GM23338 (cell line): ENCODE measurements at regions not wholly inside any gene's neighbourhood (a gene's known extent, or its start where the extent isn't known, plus 50 kb on each side); places are given as distances from the start of the nearest gene placed in this dataset.

Experiments used
- ATAC-seq: fragments of 200-7000 bp; cut with Tn5 transposase; 3 replicates; pipeline ENCODE4 v1.9.1; 2020
- DNase-seq: peaks from one replicate; pipeline ENCODE4 v3.0.0-alpha.2; 2015; ENCODE audit warnings: low spot score
- H2AFZ ChIP-seq: fragments of 200-600 bp; sonication (generic); 2 replicates; pipeline ENCODE4 v1.8.0; 2016; ENCODE audit warnings: antibody characterized with exemption, mild to moderate bottlenecking, moderate library complexity
- H3F3A ChIP-seq: fragments of 200-600 bp; sonication (generic); replicated peaks from 2 replicates; pipeline ENCODE4 v1.8.0; 2017; ENCODE audit warnings: antibody characterized with exemption, mixed run types, low read depth
- H3K27ac ChIP-seq: fragments of 200-600 bp; sonication (generic); 2 replicates; pipeline ENCODE4 v1.6.1; 2016; ENCODE audit warnings: low read depth
- H3K27me3 ChIP-seq: fragments of 200-600 bp; sonication (generic); 2 replicates; pipeline ENCODE4 v1.8.0; 2016; ENCODE audit warnings: mild to moderate bottlenecking, mixed run types, moderate library complexity; ENCODE audit not compliant: insufficient read depth
- H3K36me3 ChIP-seq: fragments of 200-600 bp; sonication (generic); 2 replicates; pipeline ENCODE4 v1.8.0; 2016; ENCODE audit warnings: mild to moderate bottlenecking; ENCODE audit not compliant: insufficient read depth
- H3K4me1 ChIP-seq: fragments of 200-600 bp; sonication (generic); 2 replicates; pipeline ENCODE4 v1.8.0; 2016; ENCODE audit warnings: mild to moderate bottlenecking, moderate library complexity; ENCODE audit not compliant: insufficient read depth
- H3K4me2 ChIP-seq: fragments of 200-600 bp; sonication (generic); 2 replicates; pipeline ENCODE4 v1.7.1; 2017; ENCODE audit warnings: mixed run types
- H3K4me3 ChIP-seq: fragments of 200-600 bp; sonication (generic); 2 replicates; pipeline ENCODE4 v1.6.1; 2016; ENCODE audit warnings: mixed run types
- H3K79me2 ChIP-seq: fragments of 200-600 bp; sonication (generic); replicated peaks from 2 replicates; pipeline ENCODE4 v1.8.0; 2017; ENCODE audit warnings: mild to moderate bottlenecking; ENCODE audit not compliant: insufficient read depth
- H3K9me2 ChIP-seq: fragments of 200-600 bp; sonication (generic); 2 replicates; pipeline ENCODE4 v1.8.0; 2017; ENCODE audit not compliant: insufficient read depth
- H4K20me1 ChIP-seq: fragments of 200-600 bp; sonication (generic); replicated peaks from 2 replicates; pipeline ENCODE4 v1.8.0; 2017; ENCODE audit warnings: mild to moderate bottlenecking; ENCODE audit not compliant: insufficient read depth
- H3K27ac Mint-ChIP-seq: 2 replicates; pipeline ENCODE4 v1.8.0; 2020; ENCODE audit warnings: inconsistent platforms, mild to moderate bottlenecking, moderate library complexity, mixed read lengths
- H3K27me3 Mint-ChIP-seq: 3 replicates; pipeline ENCODE4 v1.8.0; 2022; ENCODE audit warnings: low read depth, mild to moderate bottlenecking, moderate library complexity, mixed read lengths, inconsistent platforms; ENCODE audit not compliant: insufficient read depth, poor library complexity
- H3K36me3 Mint-ChIP-seq: 3 replicates; pipeline ENCODE4 v1.8.0; 2021; ENCODE audit warnings: low read depth, mild to moderate bottlenecking, inconsistent platforms, moderate library complexity, mixed read lengths
- H3K4me1 Mint-ChIP-seq: 3 replicates; pipeline ENCODE4 v1.8.0; 2020; ENCODE audit warnings: mild to moderate bottlenecking, inconsistent platforms, mixed read lengths
- H3K4me3 Mint-ChIP-seq: 3 replicates; pipeline ENCODE4 v1.8.0; 2021; ENCODE audit warnings: moderate library complexity, mild to moderate bottlenecking, inconsistent platforms, mixed read lengths
- H3K9me3 Mint-ChIP-seq: 3 replicates; pipeline ENCODE4 v1.8.0; 2020; ENCODE audit warnings: moderate library complexity, mild to moderate bottlenecking, inconsistent platforms, mixed read lengths
- CREB1 ChIP-seq: fragments of 250-450 bp; sonication (Bioruptor Pico); IDR thresholded peaks from 2 replicates; pipeline ENCODE4 v1.5.0; 2020; ENCODE audit warnings: low read depth, mild to moderate bottlenecking, moderate library complexity
- EZH2 ChIP-seq: fragments of 200-600 bp; sonication (generic); IDR thresholded peaks from one replicate; pipeline ENCODE4 v1.8.0; 2017; ENCODE audit warnings: antibody characterized with exemption, mild to moderate bottlenecking, low read depth; ENCODE audit not compliant: unreplicated experiment
- EZH2phosphoT487 ChIP-seq: fragments of 200-600 bp; sonication (generic); IDR thresholded peaks from one replicate; pipeline ENCODE4 v1.8.1; 2018; ENCODE audit warnings: antibody characterized with exemption; ENCODE audit not compliant: unreplicated experiment
- JUNB ChIP-seq: IDR thresholded peaks from one replicate; pipeline ENCODE4 v1.6.1; 2016; ENCODE audit warnings: antibody characterized with exemption; ENCODE audit not compliant: unreplicated experiment
- NANOG ChIP-seq: IDR thresholded peaks from 2 replicates; pipeline ENCODE4 v1.6.1; 2016; ENCODE audit warnings: antibody characterized with exemption, borderline replicate concordance
- POLR2AphosphoS5 ChIP-seq: IDR thresholded peaks from 2 replicates; pipeline ENCODE4 v1.6.1; 2016; ENCODE audit warnings: antibody characterized with exemption, low read depth
- STAT1 ChIP-seq: IDR thresholded peaks from one replicate; pipeline ENCODE4 v1.6.1; 2016; ENCODE audit warnings: antibody characterized with exemption; ENCODE audit not compliant: unreplicated experiment
- ZNF114 ChIP-seq: fragments of 250-450 bp; sonication (Bioruptor Pico); IDR thresholded peaks from 2 replicates; pipeline ENCODE4 v1.5.0; 2020; ENCODE audit warnings: mild to moderate bottlenecking, moderate library complexity
- ZNF331 ChIP-seq: fragments of 250-450 bp; sonication (Bioruptor Pico); IDR thresholded peaks from 2 replicates; pipeline ENCODE4 v1.5.0; 2020; ENCODE audit warnings: low read depth, mild to moderate bottlenecking, moderate library complexity
- TF ChIP-seq, protein P1 (sequence below): IDR thresholded peaks from 2 replicates; pipeline ENCODE4 v1.6.1; 2016; ENCODE audit warnings: antibody characterized with exemption
- TF ChIP-seq, protein P2 (sequence below), 2 experiments: fragments of 200-600 bp in 1 of 2; sonication (generic) in 1 of 2; conservative IDR thresholded peaks; 2 replicates each; pipeline versions ENCODE4 v1.5.1 to v1.6.1; 2016 to 2017; ENCODE audit warnings: antibody characterized with exemption in 2 of 2, low read depth in 2 of 2, mild to moderate bottlenecking in 2 of 2, moderate library complexity in 1 of 2
- TF ChIP-seq, protein P3 (sequence below): IDR thresholded peaks from one replicate; pipeline ENCODE4 v1.6.1; 2018; ENCODE audit warnings: antibody characterized with exemption; ENCODE audit not compliant: unreplicated experiment
- TF ChIP-seq, protein P4 (sequence below): fragments of 250-450 bp; sonication (Bioruptor Pico); IDR thresholded peaks from 2 replicates; pipeline ENCODE4 v1.5.0; 2020; ENCODE audit warnings: mild to moderate bottlenecking, moderate library complexity

DNA sequence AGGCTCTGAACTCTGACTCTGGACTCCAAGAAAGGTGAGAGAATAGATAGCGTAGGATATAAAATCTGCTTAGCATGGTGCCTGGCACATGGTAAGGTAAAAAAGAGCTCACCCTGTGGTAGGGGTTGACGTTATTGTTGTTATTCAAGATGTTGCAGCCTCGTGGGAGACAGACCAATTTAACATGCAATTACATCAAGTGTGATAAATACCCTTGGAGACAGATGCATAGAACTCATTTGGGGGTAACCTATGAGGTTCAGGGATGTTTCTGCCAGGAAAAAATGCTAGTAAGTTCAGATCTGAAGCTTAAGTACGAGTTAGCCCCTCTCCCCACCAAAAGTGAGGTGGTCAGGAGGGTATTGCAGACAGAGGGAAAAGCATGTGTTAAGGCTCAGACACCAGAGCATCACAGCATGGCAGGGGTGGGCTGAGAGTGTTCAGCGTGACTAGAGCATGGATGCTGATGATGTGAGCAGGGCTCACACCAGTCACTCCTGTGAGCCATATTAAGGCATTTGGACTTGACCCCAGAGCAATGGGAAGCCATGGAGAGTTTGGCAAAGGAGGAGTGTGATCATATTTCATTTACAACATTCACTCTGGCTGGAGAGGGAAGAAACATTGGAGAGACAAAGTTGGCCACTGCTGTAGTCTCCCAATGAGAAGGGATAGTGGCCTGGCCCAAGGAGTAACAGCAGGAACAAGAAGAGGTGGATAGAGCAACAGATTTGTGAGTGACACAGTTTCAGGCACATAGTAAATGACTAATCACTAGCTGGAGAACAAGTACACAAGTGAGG, 181.0 kb downstream of the UACA start:
- TF ChIP-seq ZNF331 (CRISPR knock-in tag): no peak
- TF ChIP-seq, protein P1, sequence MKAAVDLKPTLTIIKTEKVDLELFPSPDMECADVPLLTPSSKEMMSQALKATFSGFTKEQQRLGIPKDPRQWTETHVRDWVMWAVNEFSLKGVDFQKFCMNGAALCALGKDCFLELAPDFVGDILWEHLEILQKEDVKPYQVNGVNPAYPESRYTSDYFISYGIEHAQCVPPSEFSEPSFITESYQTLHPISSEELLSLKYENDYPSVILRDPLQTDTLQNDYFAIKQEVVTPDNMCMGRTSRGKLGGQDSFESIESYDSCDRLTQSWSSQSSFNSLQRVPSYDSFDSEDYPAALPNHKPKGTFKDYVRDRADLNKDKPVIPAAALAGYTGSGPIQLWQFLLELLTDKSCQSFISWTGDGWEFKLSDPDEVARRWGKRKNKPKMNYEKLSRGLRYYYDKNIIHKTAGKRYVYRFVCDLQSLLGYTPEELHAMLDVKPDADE: no peak
- TF ChIP-seq, protein P2, sequence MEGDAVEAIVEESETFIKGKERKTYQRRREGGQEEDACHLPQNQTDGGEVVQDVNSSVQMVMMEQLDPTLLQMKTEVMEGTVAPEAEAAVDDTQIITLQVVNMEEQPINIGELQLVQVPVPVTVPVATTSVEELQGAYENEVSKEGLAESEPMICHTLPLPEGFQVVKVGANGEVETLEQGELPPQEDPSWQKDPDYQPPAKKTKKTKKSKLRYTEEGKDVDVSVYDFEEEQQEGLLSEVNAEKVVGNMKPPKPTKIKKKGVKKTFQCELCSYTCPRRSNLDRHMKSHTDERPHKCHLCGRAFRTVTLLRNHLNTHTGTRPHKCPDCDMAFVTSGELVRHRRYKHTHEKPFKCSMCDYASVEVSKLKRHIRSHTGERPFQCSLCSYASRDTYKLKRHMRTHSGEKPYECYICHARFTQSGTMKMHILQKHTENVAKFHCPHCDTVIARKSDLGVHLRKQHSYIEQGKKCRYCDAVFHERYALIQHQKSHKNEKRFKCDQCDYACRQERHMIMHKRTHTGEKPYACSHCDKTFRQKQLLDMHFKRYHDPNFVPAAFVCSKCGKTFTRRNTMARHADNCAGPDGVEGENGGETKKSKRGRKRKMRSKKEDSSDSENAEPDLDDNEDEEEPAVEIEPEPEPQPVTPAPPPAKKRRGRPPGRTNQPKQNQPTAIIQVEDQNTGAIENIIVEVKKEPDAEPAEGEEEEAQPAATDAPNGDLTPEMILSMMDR (conservative IDR thresholded peaks at IDR 0.05; ENCODE audit: low read depth in 2 of 2): no peak
- no peak for TF ChIP-seq JUNB
- no peak for TF ChIP-seq STAT1
- TF ChIP-seq NANOG: no peak
- TF ChIP-seq POLR2AphosphoS5: no peak
- no peak for TF ChIP-seq EZH2phosphoT487
- no peak for TF ChIP-seq CREB1 (CRISPR knock-in tag)
- no peak for TF ChIP-seq ZNF114 (CRISPR knock-in tag)
- TF ChIP-seq, protein P3, sequence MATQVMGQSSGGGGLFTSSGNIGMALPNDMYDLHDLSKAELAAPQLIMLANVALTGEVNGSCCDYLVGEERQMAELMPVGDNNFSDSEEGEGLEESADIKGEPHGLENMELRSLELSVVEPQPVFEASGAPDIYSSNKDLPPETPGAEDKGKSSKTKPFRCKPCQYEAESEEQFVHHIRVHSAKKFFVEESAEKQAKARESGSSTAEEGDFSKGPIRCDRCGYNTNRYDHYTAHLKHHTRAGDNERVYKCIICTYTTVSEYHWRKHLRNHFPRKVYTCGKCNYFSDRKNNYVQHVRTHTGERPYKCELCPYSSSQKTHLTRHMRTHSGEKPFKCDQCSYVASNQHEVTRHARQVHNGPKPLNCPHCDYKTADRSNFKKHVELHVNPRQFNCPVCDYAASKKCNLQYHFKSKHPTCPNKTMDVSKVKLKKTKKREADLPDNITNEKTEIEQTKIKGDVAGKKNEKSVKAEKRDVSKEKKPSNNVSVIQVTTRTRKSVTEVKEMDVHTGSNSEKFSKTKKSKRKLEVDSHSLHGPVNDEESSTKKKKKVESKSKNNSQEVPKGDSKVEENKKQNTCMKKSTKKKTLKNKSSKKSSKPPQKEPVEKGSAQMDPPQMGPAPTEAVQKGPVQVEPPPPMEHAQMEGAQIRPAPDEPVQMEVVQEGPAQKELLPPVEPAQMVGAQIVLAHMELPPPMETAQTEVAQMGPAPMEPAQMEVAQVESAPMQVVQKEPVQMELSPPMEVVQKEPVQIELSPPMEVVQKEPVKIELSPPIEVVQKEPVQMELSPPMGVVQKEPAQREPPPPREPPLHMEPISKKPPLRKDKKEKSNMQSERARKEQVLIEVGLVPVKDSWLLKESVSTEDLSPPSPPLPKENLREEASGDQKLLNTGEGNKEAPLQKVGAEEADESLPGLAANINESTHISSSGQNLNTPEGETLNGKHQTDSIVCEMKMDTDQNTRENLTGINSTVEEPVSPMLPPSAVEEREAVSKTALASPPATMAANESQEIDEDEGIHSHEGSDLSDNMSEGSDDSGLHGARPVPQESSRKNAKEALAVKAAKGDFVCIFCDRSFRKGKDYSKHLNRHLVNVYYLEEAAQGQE: no peak
- TF ChIP-seq EZH2: no peak
- TF ChIP-seq, protein P4, sequence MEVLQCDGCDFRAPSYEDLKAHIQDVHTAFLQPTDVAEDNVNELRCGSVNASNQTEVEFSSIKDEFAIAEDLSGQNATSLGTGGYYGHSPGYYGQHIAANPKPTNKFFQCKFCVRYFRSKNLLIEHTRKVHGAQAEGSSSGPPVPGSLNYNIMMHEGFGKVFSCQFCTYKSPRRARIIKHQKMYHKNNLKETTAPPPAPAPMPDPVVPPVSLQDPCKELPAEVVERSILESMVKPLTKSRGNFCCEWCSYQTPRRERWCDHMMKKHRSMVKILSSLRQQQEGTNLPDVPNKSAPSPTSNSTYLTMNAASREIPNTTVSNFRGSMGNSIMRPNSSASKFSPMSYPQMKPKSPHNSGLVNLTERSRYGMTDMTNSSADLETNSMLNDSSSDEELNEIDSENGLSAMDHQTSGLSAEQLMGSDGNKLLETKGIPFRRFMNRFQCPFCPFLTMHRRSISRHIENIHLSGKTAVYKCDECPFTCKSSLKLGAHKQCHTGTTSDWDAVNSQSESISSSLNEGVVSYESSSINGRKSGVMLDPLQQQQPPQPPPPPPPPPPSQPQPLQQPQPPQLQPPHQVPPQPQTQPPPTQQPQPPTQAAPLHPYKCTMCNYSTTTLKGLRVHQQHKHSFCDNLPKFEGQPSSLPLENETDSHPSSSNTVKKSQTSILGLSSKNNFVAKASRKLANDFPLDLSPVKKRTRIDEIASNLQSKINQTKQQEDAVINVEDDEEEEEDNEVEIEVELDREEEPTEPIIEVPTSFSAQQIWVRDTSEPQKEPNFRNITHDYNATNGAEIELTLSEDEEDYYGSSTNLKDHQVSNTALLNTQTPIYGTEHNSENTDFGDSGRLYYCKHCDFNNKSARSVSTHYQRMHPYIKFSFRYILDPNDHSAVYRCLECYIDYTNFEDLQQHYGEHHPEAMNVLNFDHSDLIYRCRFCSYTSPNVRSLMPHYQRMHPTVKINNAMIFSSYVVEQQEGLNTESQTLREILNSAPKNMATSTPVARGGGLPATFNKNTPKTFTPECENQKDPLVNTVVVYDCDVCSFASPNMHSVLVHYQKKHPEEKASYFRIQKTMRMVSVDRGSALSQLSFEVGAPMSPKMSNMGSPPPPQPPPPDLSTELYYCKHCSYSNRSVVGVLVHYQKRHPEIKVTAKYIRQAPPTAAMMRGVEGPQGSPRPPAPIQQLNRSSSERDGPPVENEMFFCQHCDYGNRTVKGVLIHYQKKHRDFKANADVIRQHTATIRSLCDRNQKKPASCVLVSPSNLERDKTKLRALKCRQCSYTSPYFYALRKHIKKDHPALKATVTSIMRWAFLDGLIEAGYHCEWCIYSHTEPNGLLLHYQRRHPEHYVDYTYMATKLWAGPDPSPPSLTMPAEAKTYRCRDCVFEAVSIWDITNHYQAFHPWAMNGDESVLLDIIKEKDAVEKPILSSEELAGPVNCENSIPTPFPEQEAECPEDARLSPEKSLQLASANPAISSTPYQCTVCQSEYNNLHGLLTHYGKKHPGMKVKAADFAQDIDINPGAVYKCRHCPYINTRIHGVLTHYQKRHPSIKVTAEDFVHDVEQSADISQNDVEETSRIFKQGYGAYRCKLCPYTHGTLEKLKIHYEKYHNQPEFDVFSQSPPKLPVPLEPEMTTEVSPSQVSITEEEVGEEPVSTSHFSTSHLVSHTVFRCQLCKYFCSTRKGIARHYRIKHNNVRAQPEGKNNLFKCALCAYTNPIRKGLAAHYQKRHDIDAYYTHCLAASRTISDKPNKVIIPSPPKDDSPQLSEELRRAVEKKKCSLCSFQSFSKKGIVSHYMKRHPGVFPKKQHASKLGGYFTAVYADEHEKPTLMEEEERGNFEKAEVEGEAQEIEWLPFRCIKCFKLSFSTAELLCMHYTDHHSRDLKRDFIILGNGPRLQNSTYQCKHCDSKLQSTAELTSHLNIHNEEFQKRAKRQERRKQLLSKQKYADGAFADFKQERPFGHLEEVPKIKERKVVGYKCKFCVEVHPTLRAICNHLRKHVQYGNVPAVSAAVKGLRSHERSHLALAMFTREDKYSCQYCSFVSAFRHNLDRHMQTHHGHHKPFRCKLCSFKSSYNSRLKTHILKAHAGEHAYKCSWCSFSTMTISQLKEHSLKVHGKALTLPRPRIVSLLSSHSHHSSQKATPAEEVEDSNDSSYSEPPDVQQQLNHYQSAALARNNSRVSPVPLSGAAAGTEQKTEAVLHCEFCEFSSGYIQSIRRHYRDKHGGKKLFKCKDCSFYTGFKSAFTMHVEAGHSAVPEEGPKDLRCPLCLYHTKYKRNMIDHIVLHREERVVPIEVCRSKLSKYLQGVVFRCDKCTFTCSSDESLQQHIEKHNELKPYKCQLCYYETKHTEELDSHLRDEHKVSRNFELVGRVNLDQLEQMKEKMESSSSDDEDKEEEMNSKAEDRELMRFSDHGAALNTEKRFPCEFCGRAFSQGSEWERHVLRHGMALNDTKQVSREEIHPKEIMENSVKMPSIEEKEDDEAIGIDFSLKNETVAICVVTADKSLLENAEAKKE: no peak
- H3K36me3 ChIP-seq: no peaks in the 10 kb centered on the region
- ATAC-seq (no peak), DNase-seq (no peak)
- H3F3A ChIP-seq: no peaks in the 10 kb centered on the region
- no peak overlapping the region for H3K4me2 ChIP-seq
- H3K36me3 Mint-ChIP-seq: no peaks in the 10 kb centered on the region
- H2AFZ ChIP-seq: no peak overlapping the region
- H3K27ac ChIP-seq: no peak overlapping the region
- no peaks in the 10 kb centered on the region for H4K20me1 ChIP-seq
- peaks cover 12% of the 10 kb centered on the region for H3K4me1 ChIP-seq
- no peak overlapping the region for H3K27ac Mint-ChIP-seq
- peaks cover 11% of the 10 kb centered on the region for H3K4me1 Mint-ChIP-seq
- peaks cover 23% of the 10 kb centered on the region for H3K27me3 ChIP-seq
- peaks cover 5% of the 10 kb centered on the region; the same call in 2 of the 3 replicates for H3K9me3 Mint-ChIP-seq
- H3K9me2 ChIP-seq: no peaks in the 10 kb centered on the region
- H3K27me3 Mint-ChIP-seq: peaks cover 19% of the 10 kb centered on the region
- no peak overlapping the region for H3K4me3 Mint-ChIP-seq
- H3K4me3 ChIP-seq: no peak overlapping the region
- no peaks in the 10 kb centered on the region for H3K79me2 ChIP-seq
